Cardiac fibroblast (primary cell): ENCODE measurements at regions not wholly inside any gene's neighbourhood (a gene's known extent, or its start where the extent isn't known, plus 50 kb on each side); places are given as distances from the start of the nearest gene placed in this dataset.
A peak's percentile ranks its signal among the peaks of the same experiment; 100 is the strongest.

Source experiments
- DNase-seq, 2 donors: peaks; one replicate each; pipeline versions ENCODE4 v3.0.0 to v3.0.0-alpha.2; 2010; ENCODE audit warnings: low read depth in 2 of 2
- H3K4me3 ChIP-seq, 2 donors: replicated peaks in 1 of 2; 1 replicate in 1 of 2; 2 replicates in 1 of 2; pipeline ENCODE4 v1.5.1; 2011; ENCODE audit warnings: low read depth in 2 of 2, low read length in 2 of 2, mild to moderate bottlenecking in 2 of 2, moderate library complexity in 1 of 2
- CTCF ChIP-seq: IDR thresholded peaks from one replicate; pipeline ENCODE4 v1.5.1; 2011; ENCODE audit warnings: low read depth, mild to moderate bottlenecking, low read length, inconsistent platforms

- no peak overlapping the region for H3K4me3 ChIP-seq
- TF ChIP-seq CTCF, result no peak
- no peak for DNase-seq
These were observed 51.4 kb upstream of the LSM6 start for GRCh38 chr4:146124023-146124680.

- no peak for TF ChIP-seq CTCF
- H3K4me3 ChIP-seq, result no peak overlapping the region
- no peak for DNase-seq
These were observed 52.3 kb upstream of the LSM6 start for GRCh38 chr4:146123231-146123630.

GRCh38 chr4:146122398-146122797, 53.1 kb upstream of the LSM6 start:
- TF ChIP-seq CTCF, result no peak
- DNase-seq, result no peak
- H3K4me3 ChIP-seq, result no peak overlapping the region

GRCh38 chr4:146121757-146122156, 53.8 kb upstream of the LSM6 start:
- peak in 1 of 2 donors; percentile 3 for DNase-seq
- no peak overlapping the region for H3K4me3 ChIP-seq
- TF ChIP-seq CTCF, result no peak

- TF ChIP-seq CTCF, result no peak
- no peak for DNase-seq
- no peak overlapping the region for H3K4me3 ChIP-seq
These were observed 55.6 kb upstream of the LSM6 start for GRCh38 chr4:146119845-146120404.

- TF ChIP-seq CTCF, result no peak
- DNase-seq, result no peak
These were observed 61.5 kb upstream of the LSM6 start for GRCh38 chr4:146114066-146114465.

GRCh38 chr4:146113171-146113570, 62.3 kb upstream of the LSM6 start:
- DNase-seq, result no peak
- no peak overlapping the region for H3K4me3 ChIP-seq
- TF ChIP-seq CTCF, result no peak

More at GRCh38 chr4:146114066-146114465, 61.5 kb upstream of the LSM6 start:
- no peak overlapping the region for H3K4me3 ChIP-seq
